Renal pelvis (tissue), 1 donor: ENCODE measurements at regions not wholly inside any gene's neighbourhood (a gene's known extent, or its start where the extent isn't known, plus 50 kb on each side); places are given as distances from the start of the nearest gene placed in this dataset.
"Not testable (repeated sequence)": the region's sequence is repeated elsewhere in the genome, so short reads cannot be mapped to it uniquely, and the experiment has no call there.

Source experiments
- DNase-seq: peaks from one replicate; pipeline ENCODE4 v3.0.0-alpha.2; 2013

- DNase-seq = no peak
These were observed 170.8 kb downstream of the SUCLG1 start for GRCh38 chr2:84288293-84288692.

GRCh38 chr2:84286878-84287277 lies 172.2 kb downstream of the SUCLG1 start:
- no peak for DNase-seq

GRCh38 chr2:84285056-84285747 lies 173.9 kb downstream of the SUCLG1 start:
- no peak for DNase-seq

GRCh38 chr2:84283506-84283905 lies 175.6 kb downstream of the SUCLG1 start:
- DNase-seq = peak; percentile 12

- no peak for DNase-seq
These were observed 177.6 kb downstream of the SUCLG1 start for GRCh38 chr2:84281510-84281909.

- no peak for DNase-seq
These were observed 178.2 kb downstream of the SUCLG1 start for GRCh38 chr2:84280873-84281272.

GRCh38 chr2:84278386-84278785 lies 180.7 kb downstream of the SUCLG1 start:
- DNase-seq = no peak

- DNase-seq = no peak
These were observed 182.4 kb downstream of the SUCLG1 start for GRCh38 chr2:84276590-84277255.

GRCh38 chr2:84273406-84273805 lies 185.7 kb downstream of the SUCLG1 start:
- no peak for DNase-seq

GRCh38 chr2:84271977-84272376 lies 187.1 kb downstream of the SUCLG1 start:
- DNase-seq = no peak

- DNase-seq = no peak
These were observed 201.2 kb downstream of the SUCLG1 start for GRCh38 chr2:84257831-84258230.

GRCh38 chr2:84251651-84252302 lies 207.3 kb downstream of the SUCLG1 start:
- DNase-seq = no peak

- no peak for DNase-seq
These were observed 209.9 kb downstream of the SUCLG1 start for GRCh38 chr2:84249140-84249539.

- no peak for DNase-seq
These were observed 211.5 kb downstream of the SUCLG1 start for GRCh38 chr2:84247532-84247931.

GRCh38 chr2:84243788-84244733 lies 215.0 kb downstream of the SUCLG1 start:
- no peak for DNase-seq

GRCh38 chr2:84238907-84239306 lies 220.2 kb downstream of the SUCLG1 start:
- no peak for DNase-seq

- DNase-seq = no peak
These were observed 222.8 kb downstream of the SUCLG1 start for GRCh38 chr2:84236288-84236687.

- no peak for DNase-seq
These were observed 225.0 kb downstream of the SUCLG1 start for GRCh38 chr2:84234103-84234502.

GRCh38 chr2:84231478-84231877 lies 227.6 kb downstream of the SUCLG1 start:
- no peak for DNase-seq

- DNase-seq = no peak
These were observed 235.0 kb downstream of the SUCLG1 start for GRCh38 chr2:84224121-84224520.

GRCh38 chr2:84223191-84223590 lies 235.9 kb downstream of the SUCLG1 start:
- no peak for DNase-seq

GRCh38 chr2:84221102-84221501 lies 238.0 kb downstream of the SUCLG1 start:
- not testable (repeated sequence) for DNase-seq
